ENCODE measurements at regions not wholly inside any gene's neighbourhood (a gene's known extent, or its start where the extent isn't known, plus 50 kb on each side); places are given as distances from the start of the nearest gene placed in this dataset.
A peak's percentile ranks its signal among the peaks of the same experiment; 100 is the strongest.

- no peak for ATAC-seq
Measured at GRCh38 chr10:89887830-89888229, 186.4 kb downstream of the KIF20B start.

- ATAC-seq = no peak
Measured at GRCh38 chr10:89888321-89889070, 187.1 kb downstream of the KIF20B start.

- no peak for ATAC-seq
Measured at GRCh38 chr10:89889606-89890005, 188.2 kb downstream of the KIF20B start.

GRCh38 chr10:89891006-89891535 lies 189.7 kb downstream of the KIF20B start:
- ATAC-seq = no peak

GRCh38 chr10:89894051-89894450 lies 192.7 kb downstream of the KIF20B start:
- no peak for ATAC-seq

- ATAC-seq = no peak
Measured at GRCh38 chr10:89900554-89900953, 199.2 kb downstream of the KIF20B start.

GRCh38 chr10:89901895-89902294 lies 200.5 kb downstream of the KIF20B start:
- ATAC-seq = no peak

GRCh38 chr10:89904755-89905154 lies 203.4 kb downstream of the KIF20B start:
- ATAC-seq = no peak

- ATAC-seq = no peak
Measured at GRCh38 chr10:89909752-89910151, 208.4 kb downstream of the KIF20B start.

- ATAC-seq = no peak
Measured at GRCh38 chr10:89915021-89915420, 213.6 kb downstream of the KIF20B start.

GRCh38 chr10:89915968-89916367 lies 214.6 kb downstream of the KIF20B start:
- no peak for ATAC-seq

GRCh38 chr10:89916468-89917215 lies 215.3 kb downstream of the KIF20B start:
- ATAC-seq = no peak

GRCh38 chr10:89921403-89921802 lies 220.0 kb downstream of the KIF20B start:
- ATAC-seq = peak; percentile 73

- ATAC-seq = no peak
Measured at GRCh38 chr10:89923661-89924060, 222.3 kb downstream of the KIF20B start.

GRCh38 chr10:89924261-89924660 lies 222.9 kb downstream of the KIF20B start:
- ATAC-seq = no peak

GRCh38 chr10:89926736-89927135 lies 225.3 kb downstream of the KIF20B start:
- ATAC-seq = no peak

- ATAC-seq = no peak
Measured at GRCh38 chr10:89929282-89930026, 228.1 kb downstream of the KIF20B start.

GRCh38 chr10:89937494-89937893 lies 236.1 kb downstream of the KIF20B start:
- ATAC-seq = peak; percentile 93

- ATAC-seq = no peak
Measured at GRCh38 chr10:89940076-89940475, 238.7 kb downstream of the KIF20B start.

- ATAC-seq = no peak
Measured at GRCh38 chr10:89942217-89942616, 240.8 kb downstream of the KIF20B start.

- peak; percentile 44 for ATAC-seq
Measured at GRCh38 chr10:89944138-89944537, 242.7 kb downstream of the KIF20B start.

- no peak for ATAC-seq
Measured at GRCh38 chr10:89946106-89946505, 244.7 kb downstream of the KIF20B start.

- ATAC-seq = no peak
Measured at GRCh38 chr10:89949496-89949895, 248.1 kb downstream of the KIF20B start.
